MCF 10A (cell line): ENCODE measurements at regions not wholly inside any gene's neighbourhood (a gene's known extent, or its start where the extent isn't known, plus 50 kb on each side); places are given as distances from the start of the nearest gene placed in this dataset.
"Not testable (repeated sequence)": the region's sequence is repeated elsewhere in the genome, so short reads cannot be mapped to it uniquely, and the experiment has no call there.

Experiments
- BruUV-seq: library from RNA; stranded (reverse); fragments of 400-500 nt; replicated peaks from 2 replicates; lab custom pipeline; 2021; lab: Mats Ljungman, UMichigan
- CTCF ChIA-PET: fragments of 300-600 bp; sonication (Branson Sonifier 250); formaldehyde crosslinking; extraction: SDS; loops from one replicate; lab custom pipeline; 2021; ENCODE audit warnings: antibody characterized with exemption, inconsistent platforms; lab: Yijun Ruan, JAX
- POLR2A ChIA-PET: fragments of 300-600, 350-650 bp; sonication (Branson Sonifier 250); formaldehyde crosslinking; extraction: SDS; loops from one replicate; lab custom pipeline; 2020; ENCODE audit warnings: antibody characterized with exemption, inconsistent platforms; lab: Yijun Ruan, JAX
- DNase-seq: peaks from one replicate; pipeline ENCODE4 v3.0.0-alpha.2; 2018; ENCODE audit not compliant: unreplicated experiment
- H3K27ac Mint-ChIP-seq: one replicate; pipeline ENCODE4 v1.8.0; 2022; ENCODE audit warnings: mild to moderate bottlenecking, low read depth, mixed read lengths; ENCODE audit not compliant: unreplicated experiment
- H3K27me3 Mint-ChIP-seq: one replicate; pipeline ENCODE4 v1.8.0; 2022; ENCODE audit warnings: mixed read lengths; ENCODE audit not compliant: insufficient read depth, unreplicated experiment
- H3K36me3 Mint-ChIP-seq: one replicate; pipeline ENCODE4 v1.8.0; 2022; ENCODE audit warnings: mild to moderate bottlenecking, moderate library complexity, mixed read lengths; ENCODE audit not compliant: insufficient read depth, unreplicated experiment
- H3K4me1 Mint-ChIP-seq: one replicate; pipeline ENCODE4 v1.8.0; 2022; ENCODE audit warnings: mixed read lengths; ENCODE audit not compliant: insufficient read depth, unreplicated experiment
- H3K4me3 Mint-ChIP-seq: one replicate; pipeline ENCODE4 v1.8.0; 2022; ENCODE audit warnings: mild to moderate bottlenecking, moderate library complexity, mixed read lengths; ENCODE audit not compliant: unreplicated experiment
- H3K9me3 Mint-ChIP-seq: one replicate; pipeline ENCODE4 v1.8.0; 2022; ENCODE audit warnings: mixed read lengths; ENCODE audit not compliant: unreplicated experiment
- CTCF ChIP-seq: fragments of 200-600 bp; IDR thresholded peaks from one replicate; pipeline ENCODE4 v1.8.0; 2022; ENCODE audit warnings: antibody characterized with exemption, mild to moderate bottlenecking; ENCODE audit not compliant: unreplicated experiment
- intact Hi-C: fragments of 100-400 bp; cut with micrococcal nuclease; formaldehyde crosslinking; loops from 2 replicates; pipeline ENCODE4 v1.14.1; 2022

GRCh38 chrX:23061116-23061515 is 61.4 kb downstream of the DDX53 start:
- H3K27me3 Mint-ChIP-seq = peaks cover 57% of the 10 kb centered on the region
- no peak overlapping the region for H3K4me3 Mint-ChIP-seq
- no peak for DNase-seq
- no peak for TF ChIP-seq CTCF
- ChIA-PET POLR2A (no interaction called here), CTCF (no interaction called here)
- no peaks in the 10 kb centered on the region for H3K9me3 Mint-ChIP-seq
- no peak overlapping the region for H3K27ac Mint-ChIP-seq
- intact Hi-C loops = no loop called here
- BruUV-seq = no TSS peak
- H3K36me3 Mint-ChIP-seq = no peaks in the 10 kb centered on the region
- no peaks in the 10 kb centered on the region for H3K4me1 Mint-ChIP-seq

GRCh38 chrX:23062359-23062758 is 62.6 kb downstream of the DDX53 start:
- no peak for TF ChIP-seq CTCF
- H3K9me3 Mint-ChIP-seq = no peaks in the 10 kb centered on the region
- H3K36me3 Mint-ChIP-seq = no peaks in the 10 kb centered on the region
- peaks cover 52% of the 10 kb centered on the region for H3K27me3 Mint-ChIP-seq
- ChIA-PET CTCF (interaction anchor here (0.7 to 1.1 kb wide), 2 partner anchors 17 to 50 kb away, joined by 3 to 4 read pairs; no protein-coding TSS in a partner anchor), POLR2A (no interaction called here)
- H3K4me1 Mint-ChIP-seq = no peaks in the 10 kb centered on the region
- no peak overlapping the region for H3K4me3 Mint-ChIP-seq
- peak; percentile 17 for DNase-seq
- BruUV-seq = no TSS peak
- intact Hi-C loops = no loop called here
- H3K27ac Mint-ChIP-seq = no peak overlapping the region

- ChIA-PET CTCF (interaction anchor here (0.6 to 0.7 kb wide), 3 partner anchors 103 to 517 kb away, joined by 3 read pairs; no protein-coding TSS in a partner anchor), POLR2A (no interaction called here)
- H3K36me3 Mint-ChIP-seq = no peaks in the 10 kb centered on the region
- peaks cover 39% of the 10 kb centered on the region for H3K27me3 Mint-ChIP-seq
- no TSS peak for BruUV-seq
- H3K27ac Mint-ChIP-seq = no peak overlapping the region
- H3K4me1 Mint-ChIP-seq = no peaks in the 10 kb centered on the region
- no peaks in the 10 kb centered on the region for H3K9me3 Mint-ChIP-seq
- TF ChIP-seq CTCF = no peak
- no peak for DNase-seq
- intact Hi-C loops = no loop called here
- H3K4me3 Mint-ChIP-seq = no peak overlapping the region
These were observed 67.0 kb downstream of the DDX53 start for GRCh38 chrX:23066588-23067281.

GRCh38 chrX:23075461-23075860 is 75.7 kb downstream of the DDX53 start:
- CTCF ChIA-PET, H3K4me1 Mint-ChIP-seq, BruUV-seq, DNase-seq, POLR2A ChIA-PET, H3K9me3 Mint-ChIP-seq, intact Hi-C loops, H3K36me3 Mint-ChIP-seq, H3K4me3 Mint-ChIP-seq, H3K27ac Mint-ChIP-seq: not testable (repeated sequence)
- peaks cover 32% of the 10 kb centered on the region for H3K27me3 Mint-ChIP-seq
